NCI-H2107 (cell line): ENCODE measurements at regions not wholly inside any gene's neighbourhood (a gene's known extent, or its start where the extent isn't known, plus 50 kb on each side); places are given as distances from the start of the nearest gene placed in this dataset.

Experiments
- DNase-seq: peaks from one replicate; lab custom pipeline; 2025; lab: John Stamatoyannopoulos, UW

- no peak for DNase-seq
These were observed 189.9 kb downstream of the NSG2 start for GRCh38 chr5:174235221-174236011.

GRCh38 chr5:174236070-174236469 is 190.6 kb downstream of the NSG2 start:
- no peak for DNase-seq

- no peak for DNase-seq
These were observed 194.2 kb downstream of the NSG2 start for GRCh38 chr5:174239718-174240117.

GRCh38 chr5:174242573-174242972 is 197.1 kb downstream of the NSG2 start:
- no peak for DNase-seq

DNA sequence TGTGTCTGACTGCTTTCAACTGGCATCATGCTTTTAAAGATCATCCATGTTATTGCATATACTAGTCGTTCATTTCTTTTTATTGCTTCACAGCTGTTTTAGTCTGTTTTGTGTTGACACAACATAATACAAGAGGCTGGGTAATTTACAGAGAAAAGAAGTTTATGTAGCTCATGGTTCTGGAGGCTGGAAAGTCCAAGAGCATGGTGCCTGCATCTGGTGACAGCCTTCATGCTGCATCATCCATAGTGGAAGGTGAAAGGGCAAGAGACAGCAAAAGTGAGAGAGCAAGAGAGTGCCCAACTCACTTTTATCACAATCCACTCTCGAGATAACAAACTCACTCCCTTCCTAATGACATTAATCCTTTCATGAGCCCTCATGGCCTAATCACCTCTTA is 198.4 kb downstream of the NSG2 start:
- DNase-seq: no peak

- no peak for DNase-seq
These were observed 200.1 kb downstream of the NSG2 start for GRCh38 chr5:174245516-174246075.

DNA sequence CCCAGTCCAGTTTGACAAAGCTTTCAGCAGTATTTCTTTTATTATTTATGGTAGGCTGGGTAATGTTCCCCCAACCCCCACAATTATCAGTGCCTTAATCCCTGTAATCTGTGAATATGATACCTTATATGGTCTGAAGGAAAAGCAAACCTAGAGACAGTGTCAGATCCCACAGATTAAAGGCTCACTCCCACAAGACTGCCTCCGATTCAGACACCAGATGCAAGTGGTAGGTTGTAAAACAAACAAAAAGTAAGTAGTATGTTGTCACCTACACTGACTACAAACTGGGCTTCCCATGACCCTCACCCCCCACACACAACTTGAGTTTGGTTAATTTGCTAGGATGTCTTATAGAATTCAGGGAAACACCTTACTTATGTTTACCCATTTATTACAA is 201.2 kb downstream of the NSG2 start:
- no peak for DNase-seq

DNA sequence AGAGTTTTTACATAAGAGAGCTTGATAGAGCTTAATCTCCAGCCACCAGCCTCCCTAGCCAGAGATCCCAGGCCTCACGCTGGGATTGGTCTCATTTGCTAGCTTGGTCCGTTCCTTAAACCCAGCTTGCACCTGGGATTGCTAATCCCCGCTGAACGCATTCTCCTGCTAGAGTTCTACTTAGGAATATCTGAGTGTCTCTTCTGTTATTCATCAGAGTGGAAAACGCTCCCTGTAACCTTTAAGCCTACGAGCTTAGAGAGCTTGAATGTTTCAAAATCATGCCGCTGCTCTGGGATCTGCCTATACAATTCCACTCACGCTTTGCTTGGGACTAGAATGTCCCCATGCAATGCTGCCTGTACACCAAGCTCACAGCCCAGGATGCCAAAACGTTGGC is 201.8 kb downstream of the NSG2 start:
- DNase-seq: no peak

DNA sequence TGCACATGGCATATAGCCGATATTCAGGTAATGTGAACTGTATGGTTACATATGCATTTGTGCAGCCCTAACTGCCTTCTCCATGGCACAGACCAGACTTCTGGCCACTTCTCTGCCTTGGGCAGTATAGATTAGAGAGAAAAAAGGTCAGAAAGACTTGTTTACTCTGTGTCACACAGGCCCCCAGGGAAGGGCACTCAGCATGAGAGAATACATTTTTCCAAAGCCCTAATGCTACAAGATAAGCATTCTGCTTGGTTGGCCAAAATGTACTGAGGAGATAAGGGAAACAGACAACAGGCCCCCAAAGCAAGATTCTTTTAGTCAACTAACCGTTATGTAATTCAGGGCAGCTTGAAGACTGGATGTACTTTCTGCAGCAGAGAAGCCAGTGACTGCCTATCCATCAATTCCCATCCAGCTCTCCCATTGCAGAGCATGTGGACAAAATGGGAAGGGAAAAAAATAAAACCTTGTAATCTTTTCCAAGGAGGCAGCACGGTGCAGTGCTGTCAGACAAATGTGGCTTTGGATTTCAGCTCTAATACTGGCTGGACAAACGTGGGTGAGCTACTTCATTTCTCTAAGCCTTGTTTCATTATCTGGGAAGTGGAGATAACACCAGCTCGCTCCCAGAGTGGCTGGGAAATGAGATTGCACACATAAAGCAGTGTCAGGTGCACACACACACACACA is 205.9 kb downstream of the NSG2 start:
- no peak for DNase-seq

DNA sequence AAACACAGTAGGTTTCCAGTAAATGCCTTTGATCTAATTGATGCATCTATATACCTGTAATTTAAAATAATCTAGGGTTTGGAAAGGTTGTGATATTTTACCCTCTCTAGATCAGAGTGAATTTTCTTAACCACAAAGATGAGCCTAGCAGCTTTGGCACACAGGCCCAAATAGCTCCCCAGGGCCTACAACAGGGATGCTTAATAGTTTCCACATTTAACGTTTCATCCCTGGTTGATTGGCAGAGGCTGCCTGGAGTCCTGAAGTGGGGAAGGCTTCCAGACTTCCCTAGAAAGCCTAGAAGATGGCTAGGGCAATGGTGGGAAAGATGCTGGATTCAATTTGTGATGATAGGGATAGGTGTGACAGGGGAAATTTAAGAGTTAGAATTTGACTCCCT is 206.6 kb downstream of the NSG2 start:
- DNase-seq: no peak

DNA sequence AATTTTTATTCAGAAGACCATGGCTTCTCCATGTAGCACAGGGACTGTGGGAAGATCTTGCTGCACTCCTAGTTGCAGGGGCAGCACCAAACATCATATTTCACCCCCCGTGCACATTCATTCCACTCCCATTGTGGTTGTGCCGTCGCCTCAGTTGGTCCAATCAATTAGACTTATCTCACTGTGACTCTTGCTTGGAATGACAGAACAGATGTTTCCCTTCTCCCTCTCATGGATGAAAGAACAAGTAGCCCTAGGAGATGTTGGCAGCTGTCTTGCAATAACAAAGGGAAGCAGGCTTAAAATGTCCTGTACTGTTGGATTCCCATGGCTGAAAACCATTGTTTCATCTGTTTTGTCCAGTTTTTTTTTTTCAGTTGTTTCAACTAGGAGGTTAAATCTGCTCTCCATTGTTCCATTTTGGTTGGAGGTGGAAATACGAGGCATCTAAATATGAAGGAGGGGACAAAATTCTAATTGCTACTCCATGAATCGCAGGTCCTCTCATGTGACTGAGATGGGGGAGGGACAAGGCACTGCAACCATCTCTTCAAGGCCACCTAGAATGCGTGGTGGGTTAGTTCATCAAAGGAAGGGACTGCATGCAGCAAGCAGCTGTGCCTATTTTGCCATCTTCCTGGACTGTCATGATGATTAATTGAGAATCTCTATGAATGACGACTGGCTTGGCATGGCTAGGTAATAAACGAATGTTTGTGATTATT is 214.4 kb downstream of the NSG2 start:
- DNase-seq: no peak

- no peak for DNase-seq
These were observed 225.8 kb downstream of the NSG2 start for GRCh38 chr5:174271316-174271715.

GRCh38 chr5:174272671-174273070 is 227.2 kb downstream of the NSG2 start:
- no peak for DNase-seq

DNA sequence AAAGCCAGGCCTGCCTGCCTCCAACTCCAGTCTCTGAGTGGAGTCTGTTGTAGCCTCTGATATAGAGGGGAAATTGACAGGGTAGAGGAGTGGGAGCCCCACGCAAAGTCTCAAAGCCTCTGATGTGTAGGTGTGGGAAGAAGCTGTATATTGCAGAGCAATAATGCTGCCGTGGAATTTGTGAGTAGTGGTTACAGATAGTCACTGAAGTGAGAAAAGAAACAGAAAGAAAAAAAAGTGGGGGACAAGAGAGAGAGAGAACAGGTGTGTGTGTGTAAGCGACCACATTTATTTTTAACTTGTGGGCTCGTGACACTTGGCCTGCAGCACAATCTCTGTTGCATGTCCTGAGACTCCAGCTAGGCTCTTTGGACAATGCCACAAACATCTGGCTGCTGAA is 227.8 kb downstream of the NSG2 start:
- DNase-seq: no peak

GRCh38 chr5:174275959-174276358 is 230.5 kb downstream of the NSG2 start:
- no peak for DNase-seq

DNA sequence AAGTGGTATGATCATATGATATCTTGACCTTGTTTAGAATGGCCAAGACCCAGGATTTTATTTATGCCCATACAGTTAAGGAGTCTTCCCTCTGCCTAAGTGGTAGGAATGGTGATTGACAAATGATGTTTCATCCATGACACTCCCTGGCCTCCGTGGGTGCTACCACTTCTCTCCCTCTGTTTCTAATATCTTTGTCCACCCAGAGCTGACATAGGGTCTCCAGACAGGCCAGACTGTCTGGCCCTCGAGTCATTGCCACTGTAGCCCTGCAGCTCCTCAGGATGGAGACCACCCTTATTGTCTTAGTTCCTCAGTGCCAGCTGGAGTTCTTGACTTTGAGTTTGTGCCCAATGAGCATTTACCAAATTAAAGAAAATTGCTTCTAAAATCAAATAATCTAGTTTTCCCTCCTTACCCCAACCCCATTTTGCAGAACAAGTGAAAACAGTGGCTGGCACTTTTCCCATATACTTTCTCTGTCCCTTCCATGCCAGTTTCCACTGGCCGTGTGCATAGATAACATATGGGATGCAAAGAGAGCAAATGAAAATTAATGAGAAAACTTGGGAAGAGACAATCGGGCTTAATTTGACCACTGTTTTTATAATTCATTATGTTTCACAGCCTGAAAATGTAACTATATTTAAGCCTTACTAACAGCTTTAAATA is 235.7 kb downstream of the NSG2 start:
- DNase-seq: no peak

DNA sequence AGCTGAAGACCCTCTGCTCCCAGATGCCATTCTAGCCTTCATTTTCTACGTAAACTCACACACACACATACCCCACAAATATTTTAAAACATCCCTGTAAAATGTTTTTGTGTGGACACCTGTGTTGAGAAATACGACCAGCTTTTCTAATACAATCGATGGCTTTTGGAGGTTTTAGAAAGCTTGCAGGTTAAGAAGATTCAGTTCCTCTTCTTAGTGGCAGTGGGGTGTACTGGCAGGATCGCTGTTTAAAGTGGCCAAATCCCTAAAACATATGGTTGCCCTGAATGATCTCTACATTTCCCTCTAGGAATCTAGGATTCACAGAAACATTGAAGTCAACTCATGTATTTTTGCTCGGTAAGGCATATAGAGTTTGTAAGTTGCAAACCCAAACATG is 236.3 kb downstream of the NSG2 start:
- no peak for DNase-seq

GRCh38 chr5:174282391-174282790 is 236.9 kb downstream of the NSG2 start:
- DNase-seq: no peak

GRCh38 chr5:174283211-174284005 is 237.9 kb downstream of the NSG2 start:
- DNase-seq: no peak

DNA sequence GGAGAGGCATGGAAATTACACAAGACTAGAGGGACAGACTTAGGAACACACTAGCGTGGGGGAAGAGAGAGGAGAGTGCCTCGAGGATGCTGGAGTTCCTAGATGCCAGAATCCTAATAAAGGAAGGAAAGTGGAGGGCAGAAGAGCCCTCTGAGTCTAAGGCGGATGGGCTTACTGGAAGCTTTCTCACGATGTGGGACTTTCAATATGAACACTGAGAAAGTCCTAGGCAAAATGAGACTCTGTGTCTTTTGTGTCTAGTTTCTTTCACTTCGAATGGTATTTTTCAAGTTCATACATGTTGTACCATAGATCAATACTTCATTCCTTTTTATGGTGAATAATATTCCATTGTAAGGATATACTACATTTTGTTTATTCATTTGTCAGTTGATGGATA is 239.4 kb downstream of the NSG2 start:
- DNase-seq: no peak

- no peak for DNase-seq
These were observed 242.3 kb downstream of the NSG2 start for GRCh38 chr5:174287761-174288160.
